ENCODE measurements at regions not wholly inside any gene's neighbourhood (a gene's known extent, or its start where the extent isn't known, plus 50 kb on each side); places are given as distances from the start of the nearest gene placed in this dataset.

- Histone ChIP-seq H3K4me3 (ENCODE audit: low read length in 2 of 2) (no peak overlapping the region), H3K4me1 (ENCODE audit: control insufficient read depth in 1 of 2, insufficient read depth in 2 of 2, low read length in 2 of 2) (no peaks in the 10 kb centered on the region), H3K27ac (ENCODE audit: low read depth in 1 of 2, low read length in 2 of 2) (no peak overlapping the region), H3K36me3 (ENCODE audit: control insufficient read depth in 1 of 2, insufficient read depth in 2 of 2, low read length in 1 of 2) (no peaks in the 10 kb centered on the region), H3K9me3 (ENCODE audit: control insufficient read depth, low read length) (no peaks in the 10 kb centered on the region), H3K27me3 (ENCODE audit: control insufficient read depth in 1 of 2, insufficient read depth in 2 of 2, low read length in 1 of 2) (no peaks in the 10 kb centered on the region)
- DNase-seq (no peak), ATAC-seq (ENCODE audit: low FRiP score) (no peak)
- intact Hi-C loops (cut with DNase I): no loop called here
- 88% methylated on average over 6 of the region's 6 CpGs for WGBS, 2 donors
Observed at GRCh38 chr1:91610789-91611188, 110.1 kb downstream of the CDC7 start.

GRCh38 chr1:91611483-91611917 is 110.8 kb downstream of the CDC7 start:
- H3K9me3 ChIP-seq (ENCODE audit: control insufficient read depth, low read length): no peaks in the 10 kb centered on the region
- 79 to 90% methylated on average over 12 of the region's 12 CpGs for WGBS, 2 donors
- no peaks in the 10 kb centered on the region for H3K36me3 ChIP-seq (ENCODE audit: control insufficient read depth in 1 of 2, insufficient read depth in 2 of 2, low read length in 1 of 2)
- H3K4me1 ChIP-seq (ENCODE audit: control insufficient read depth in 1 of 2, insufficient read depth in 2 of 2, low read length in 2 of 2): no peaks in the 10 kb centered on the region
- ATAC-seq (ENCODE audit: low FRiP score) (no peak), DNase-seq (no peak)
- intact Hi-C loops (cut with DNase I): no loop called here
- H3K27me3 ChIP-seq (ENCODE audit: control insufficient read depth in 1 of 2, insufficient read depth in 2 of 2, low read length in 1 of 2): no peaks in the 10 kb centered on the region
- no peak overlapping the region for H3K27ac ChIP-seq (ENCODE audit: low read depth in 1 of 2, low read length in 2 of 2)
- no peak overlapping the region for H3K4me3 ChIP-seq (ENCODE audit: low read length in 2 of 2)

GRCh38 chr1:91613595-91613994 is 112.9 kb downstream of the CDC7 start:
- H3K27me3 ChIP-seq (ENCODE audit: control insufficient read depth in 1 of 2, insufficient read depth in 2 of 2, low read length in 1 of 2): no peaks in the 10 kb centered on the region
- 95 to 98% methylated on average over 1 of the region's 1 CpG for WGBS, 2 donors
- ATAC-seq (ENCODE audit: low FRiP score): no peak
- no peak for DNase-seq
- H3K4me1 ChIP-seq (ENCODE audit: control insufficient read depth in 1 of 2, insufficient read depth in 2 of 2, low read length in 2 of 2): no peaks in the 10 kb centered on the region
- no peak overlapping the region for H3K27ac ChIP-seq (ENCODE audit: low read depth in 1 of 2, low read length in 2 of 2)
- no peaks in the 10 kb centered on the region for H3K9me3 ChIP-seq (ENCODE audit: control insufficient read depth, low read length)
- no peaks in the 10 kb centered on the region for H3K36me3 ChIP-seq (ENCODE audit: control insufficient read depth in 1 of 2, insufficient read depth in 2 of 2, low read length in 1 of 2)
- intact Hi-C loops (cut with DNase I): no loop called here
- H3K4me3 ChIP-seq (ENCODE audit: low read length in 2 of 2): no peak overlapping the region

GRCh38 chr1:91616712-91617111 is 116.1 kb downstream of the CDC7 start:
- H3K36me3 ChIP-seq (ENCODE audit: control insufficient read depth in 1 of 2, insufficient read depth in 2 of 2, low read length in 1 of 2): no peaks in the 10 kb centered on the region
- no peak for ATAC-seq (ENCODE audit: low FRiP score)
- H3K27me3 ChIP-seq (ENCODE audit: control insufficient read depth in 1 of 2, insufficient read depth in 2 of 2, low read length in 1 of 2): no peaks in the 10 kb centered on the region
- no peaks in the 10 kb centered on the region for H3K4me1 ChIP-seq (ENCODE audit: control insufficient read depth in 1 of 2, insufficient read depth in 2 of 2, low read length in 2 of 2)
- H3K27ac ChIP-seq (ENCODE audit: low read depth in 1 of 2, low read length in 2 of 2): no peak overlapping the region
- 97 to 98% methylated on average over 3 of the region's 3 CpGs for WGBS, 2 donors
- H3K4me3 ChIP-seq (ENCODE audit: low read length in 2 of 2): no peak overlapping the region
- no peaks in the 10 kb centered on the region for H3K9me3 ChIP-seq (ENCODE audit: control insufficient read depth, low read length)
- intact Hi-C loops (cut with DNase I): no loop called here
- DNase-seq: no peak

- Histone ChIP-seq H3K36me3 (ENCODE audit: control insufficient read depth in 1 of 2, insufficient read depth in 2 of 2, low read length in 1 of 2) (no peaks in the 10 kb centered on the region), H3K4me1 (ENCODE audit: control insufficient read depth in 1 of 2, insufficient read depth in 2 of 2, low read length in 2 of 2) (peaks cover 0 to under 1% of the 10 kb centered on the region in 2 donors), H3K27ac (ENCODE audit: low read depth in 1 of 2, low read length in 2 of 2) (no peak overlapping the region), H3K9me3 (ENCODE audit: control insufficient read depth, low read length) (no peaks in the 10 kb centered on the region), H3K27me3 (ENCODE audit: control insufficient read depth in 1 of 2, insufficient read depth in 2 of 2, low read length in 1 of 2) (no peaks in the 10 kb centered on the region), H3K4me3 (ENCODE audit: low read length in 2 of 2) (no peak overlapping the region)
- ATAC-seq (ENCODE audit: low FRiP score) (no peak), DNase-seq (no peak)
- intact Hi-C loops (cut with DNase I): no loop called here
- WGBS, 2 donors: 61 to 72% methylated on average over 5 of the region's 5 CpGs
Observed at GRCh38 chr1:91617285-91617765, 116.7 kb downstream of the CDC7 start.

GRCh38 chr1:91619881-91620280 is 119.2 kb downstream of the CDC7 start:
- Histone ChIP-seq H3K27me3 (ENCODE audit: control insufficient read depth in 1 of 2, insufficient read depth in 2 of 2, low read length in 1 of 2) (no peaks in the 10 kb centered on the region), H3K4me1 (ENCODE audit: control insufficient read depth in 1 of 2, insufficient read depth in 2 of 2, low read length in 2 of 2) (peaks cover 0 to 8% of the 10 kb centered on the region in 2 donors), H3K36me3 (ENCODE audit: control insufficient read depth in 1 of 2, insufficient read depth in 2 of 2, low read length in 1 of 2) (no peaks in the 10 kb centered on the region), H3K4me3 (ENCODE audit: low read length in 2 of 2) (no peak overlapping the region), H3K9me3 (ENCODE audit: control insufficient read depth, low read length) (no peaks in the 10 kb centered on the region), H3K27ac (ENCODE audit: low read depth in 1 of 2, low read length in 2 of 2) (no peak overlapping the region)
- DNase-seq: no peak
- intact Hi-C loops (cut with DNase I): no loop called here
- 79 to 82% methylated on average over 3 of the region's 3 CpGs for WGBS, 2 donors
- ATAC-seq (ENCODE audit: low FRiP score): no peak

- 98% methylated on average over 3 of the region's 3 CpGs for WGBS, 2 donors
Observed at GRCh38 chr1:91621360-91621759, 120.7 kb downstream of the CDC7 start.

GRCh38 chr1:91621907-91622306 is 121.3 kb downstream of the CDC7 start:
- H3K4me3 ChIP-seq (ENCODE audit: low read length in 2 of 2): no peak overlapping the region
- H3K4me1 ChIP-seq (ENCODE audit: control insufficient read depth in 1 of 2, insufficient read depth in 2 of 2, low read length in 2 of 2): peaks cover 0 to 8% of the 10 kb centered on the region in 2 donors
- no peaks in the 10 kb centered on the region for H3K36me3 ChIP-seq (ENCODE audit: control insufficient read depth in 1 of 2, insufficient read depth in 2 of 2, low read length in 1 of 2)
- intact Hi-C loops (cut with DNase I): no loop called here
- DNase-seq: no peak
- ATAC-seq (ENCODE audit: low FRiP score): no peak
- no peaks in the 10 kb centered on the region for H3K9me3 ChIP-seq (ENCODE audit: control insufficient read depth, low read length)
- no peaks in the 10 kb centered on the region for H3K27me3 ChIP-seq (ENCODE audit: control insufficient read depth in 1 of 2, insufficient read depth in 2 of 2, low read length in 1 of 2)
- 22 to 37% methylated on average over 2 of the region's 2 CpGs for WGBS, 2 donors
- H3K27ac ChIP-seq (ENCODE audit: low read depth in 1 of 2, low read length in 2 of 2): no peak overlapping the region

More at GRCh38 chr1:91621360-91621759, 120.7 kb downstream of the CDC7 start:
- no peak overlapping the region for H3K27ac ChIP-seq (ENCODE audit: low read depth in 1 of 2, low read length in 2 of 2)
- peaks cover 0 to 8% of the 10 kb centered on the region in 2 donors for H3K4me1 ChIP-seq (ENCODE audit: control insufficient read depth in 1 of 2, insufficient read depth in 2 of 2, low read length in 2 of 2)
- H3K36me3 ChIP-seq (ENCODE audit: control insufficient read depth in 1 of 2, insufficient read depth in 2 of 2, low read length in 1 of 2): no peaks in the 10 kb centered on the region
- DNase-seq (no peak), ATAC-seq (ENCODE audit: low FRiP score) (no peak)
- intact Hi-C loops (cut with DNase I): no loop called here
- no peaks in the 10 kb centered on the region for H3K27me3 ChIP-seq (ENCODE audit: control insufficient read depth in 1 of 2, insufficient read depth in 2 of 2, low read length in 1 of 2)
- no peak overlapping the region for H3K4me3 ChIP-seq (ENCODE audit: low read length in 2 of 2)
- no peaks in the 10 kb centered on the region for H3K9me3 ChIP-seq (ENCODE audit: control insufficient read depth, low read length)

- DNase-seq: peak; percentile 82 to 90
- intact Hi-C loops (cut with DNase I): no loop called here
- no peaks in the 10 kb centered on the region for H3K36me3 ChIP-seq (ENCODE audit: control insufficient read depth in 1 of 2, insufficient read depth in 2 of 2, low read length in 1 of 2)
- peaks cover 0 to 8% of the 10 kb centered on the region in 2 donors for H3K4me1 ChIP-seq (ENCODE audit: control insufficient read depth in 1 of 2, insufficient read depth in 2 of 2, low read length in 2 of 2)
- H3K27me3 ChIP-seq (ENCODE audit: control insufficient read depth in 1 of 2, insufficient read depth in 2 of 2, low read length in 1 of 2): no peaks in the 10 kb centered on the region
- no peaks in the 10 kb centered on the region for H3K9me3 ChIP-seq (ENCODE audit: control insufficient read depth, low read length)
- 6 to 11% methylated on average over 3 of the region's 3 CpGs for WGBS, 2 donors
- no peak overlapping the region for H3K4me3 ChIP-seq (ENCODE audit: low read length in 2 of 2)
- H3K27ac ChIP-seq (ENCODE audit: low read depth in 1 of 2, low read length in 2 of 2): no peak overlapping the region
- ATAC-seq (ENCODE audit: low FRiP score): peak; percentile 89
Observed at GRCh38 chr1:91622616-91623015, 122.0 kb downstream of the CDC7 start.
